ENCODE measurements at regions not wholly inside any gene's neighbourhood (a gene's known extent, or its start where the extent isn't known, plus 50 kb on each side); places are given as distances from the start of the nearest gene placed in this dataset.

DNA sequence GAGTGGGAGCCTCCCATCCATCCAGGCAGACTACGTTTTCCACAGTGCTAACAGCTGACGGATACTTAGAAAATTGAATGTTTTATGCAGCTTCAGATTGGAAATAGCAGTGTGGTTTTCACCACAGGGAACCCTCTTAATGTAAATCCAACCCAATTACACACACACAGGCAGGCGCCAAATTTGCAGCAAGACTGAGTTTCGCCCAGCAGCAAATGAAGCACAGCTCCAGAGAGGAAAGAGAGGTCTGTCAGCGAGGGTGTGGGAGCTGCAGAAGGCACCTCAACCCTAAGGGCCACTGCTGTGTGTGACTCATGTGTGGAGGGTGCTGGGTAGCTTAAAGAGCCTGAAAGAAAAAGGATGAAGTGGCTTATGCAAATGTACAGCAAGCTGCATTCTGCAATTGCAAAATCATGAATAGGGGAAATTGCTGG is 365.7 kb downstream of the MAFB start:
- Histone ChIP-seq H3K4me3 (ENCODE audit: low read length) (no peak overlapping the region), H3K9me3 (ENCODE audit: low read length) (peaks cover 19% of the 10 kb centered on the region; the same call in 1 of the 2 replicates), H4K20me1 (ENCODE audit: low read length) (no peaks in the 10 kb centered on the region), H3K4me2 (ENCODE audit: low read length) (no peak overlapping the region), H3K79me2 (ENCODE audit: low read length) (no peaks in the 10 kb centered on the region), H3K4me1 (ENCODE audit: insufficient read depth, low read length) (no peaks in the 10 kb centered on the region), H3F3A (ENCODE audit: low read length, unreplicated experiment) (no peaks in the 10 kb centered on the region), H3K9ac (ENCODE audit: low read length) (no peak overlapping the region), H3K27ac (ENCODE audit: low read length) (no peak overlapping the region), H2AFZ (ENCODE audit: low read length) (no peak overlapping the region), H3K9me2 (replicated peaks; ENCODE audit: low read length) (no peaks in the 10 kb centered on the region), H3K27me3 (ENCODE audit: low read length) (no peaks in the 10 kb centered on the region), H3K36me3 (ENCODE audit: low read depth, low read length) (no peaks in the 10 kb centered on the region)
- ChIA-PET CTCF (no interaction called here), POLR2A (ENCODE audit: unreplicated experiment) (no interaction called here)
- intact Hi-C loops (cut with micrococcal nuclease): no loop called here
- TF ChIP-seq EZH2phosphoT487 (IDR thresholded peaks at IDR 0.05; ENCODE audit: borderline replicate concordance, low read length): no peak
- TF ChIP-seq, protein P1, sequence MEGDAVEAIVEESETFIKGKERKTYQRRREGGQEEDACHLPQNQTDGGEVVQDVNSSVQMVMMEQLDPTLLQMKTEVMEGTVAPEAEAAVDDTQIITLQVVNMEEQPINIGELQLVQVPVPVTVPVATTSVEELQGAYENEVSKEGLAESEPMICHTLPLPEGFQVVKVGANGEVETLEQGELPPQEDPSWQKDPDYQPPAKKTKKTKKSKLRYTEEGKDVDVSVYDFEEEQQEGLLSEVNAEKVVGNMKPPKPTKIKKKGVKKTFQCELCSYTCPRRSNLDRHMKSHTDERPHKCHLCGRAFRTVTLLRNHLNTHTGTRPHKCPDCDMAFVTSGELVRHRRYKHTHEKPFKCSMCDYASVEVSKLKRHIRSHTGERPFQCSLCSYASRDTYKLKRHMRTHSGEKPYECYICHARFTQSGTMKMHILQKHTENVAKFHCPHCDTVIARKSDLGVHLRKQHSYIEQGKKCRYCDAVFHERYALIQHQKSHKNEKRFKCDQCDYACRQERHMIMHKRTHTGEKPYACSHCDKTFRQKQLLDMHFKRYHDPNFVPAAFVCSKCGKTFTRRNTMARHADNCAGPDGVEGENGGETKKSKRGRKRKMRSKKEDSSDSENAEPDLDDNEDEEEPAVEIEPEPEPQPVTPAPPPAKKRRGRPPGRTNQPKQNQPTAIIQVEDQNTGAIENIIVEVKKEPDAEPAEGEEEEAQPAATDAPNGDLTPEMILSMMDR (conservative IDR thresholded peaks at IDR 0.05; ENCODE audit: low read depth, low read length): no peak
- TF ChIP-seq EZH2 (IDR thresholded peaks at IDR 0.05; ENCODE audit: low read length, unreplicated experiment): no peak
- no TSS peak for BruUV-seq (replicated peaks)
- ATAC-seq (no peak), DNase-seq (no peak)

DNA sequence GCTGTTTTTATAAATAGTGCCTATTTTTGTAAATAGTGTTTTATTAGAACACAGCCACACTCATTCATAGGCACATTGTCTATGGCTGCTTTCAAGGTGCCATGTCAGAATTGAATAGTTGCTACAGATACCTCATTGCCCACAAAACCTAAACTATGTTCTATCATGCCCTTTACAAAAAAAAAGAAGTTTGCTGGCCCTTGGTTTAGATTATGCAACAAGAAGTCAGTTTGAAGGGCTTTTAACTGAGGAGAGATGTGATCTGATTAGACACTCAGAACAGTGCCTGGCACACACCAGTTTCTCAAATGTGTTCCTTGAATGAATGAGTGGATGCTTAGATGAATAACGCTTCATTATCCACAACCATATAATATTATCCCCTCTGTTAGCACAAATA is 366.1 kb downstream of the MAFB start:
- Histone ChIP-seq H4K20me1 (ENCODE audit: low read length) (no peaks in the 10 kb centered on the region), H3K9me2 (replicated peaks; ENCODE audit: low read length) (no peaks in the 10 kb centered on the region), H3K27me3 (ENCODE audit: low read length) (no peaks in the 10 kb centered on the region), H3K4me3 (ENCODE audit: low read length) (no peak overlapping the region), H3K4me2 (ENCODE audit: low read length) (no peak overlapping the region), H3K36me3 (ENCODE audit: low read depth, low read length) (no peaks in the 10 kb centered on the region), H3K9ac (ENCODE audit: low read length) (no peak overlapping the region), H3K9me3 (ENCODE audit: low read length) (peaks cover 14% of the 10 kb centered on the region; the same call in 1 of the 2 replicates), H3F3A (ENCODE audit: low read length, unreplicated experiment) (no peaks in the 10 kb centered on the region), H3K4me1 (ENCODE audit: insufficient read depth, low read length) (no peaks in the 10 kb centered on the region), H3K27ac (ENCODE audit: low read length) (no peak overlapping the region), H3K79me2 (ENCODE audit: low read length) (no peaks in the 10 kb centered on the region), H2AFZ (ENCODE audit: low read length) (no peak overlapping the region)
- POLR2A ChIA-PET (ENCODE audit: unreplicated experiment): no interaction called here
- TF ChIP-seq, protein P1 (conservative IDR thresholded peaks at IDR 0.05; ENCODE audit: low read depth, low read length): no peak
- TF ChIP-seq EZH2 (IDR thresholded peaks at IDR 0.05; ENCODE audit: low read length, unreplicated experiment) (no peak), EZH2phosphoT487 (IDR thresholded peaks at IDR 0.05; ENCODE audit: borderline replicate concordance, low read length) (no peak)
- no peak for DNase-seq
- intact Hi-C loops (cut with micrococcal nuclease): no loop called here
- no TSS peak for BruUV-seq (replicated peaks)
- ATAC-seq: no peak
- CTCF ChIA-PET: no interaction called here

- CTCF ChIA-PET: no interaction called here
Observed at GRCh38 chr20:40320517-40321011, 368.5 kb downstream of the MAFB start.

More at GRCh38 chr20:40320517-40321011, 368.5 kb downstream of the MAFB start:
- Histone ChIP-seq H3K4me3 (ENCODE audit: low read length) (no peak overlapping the region), H3K27ac (ENCODE audit: low read length) (no peak overlapping the region), H3K9me2 (replicated peaks; ENCODE audit: low read length) (no peaks in the 10 kb centered on the region), H3K9ac (ENCODE audit: low read length) (no peak overlapping the region), H3K4me1 (ENCODE audit: insufficient read depth, low read length) (no peaks in the 10 kb centered on the region), H3K27me3 (ENCODE audit: low read length) (no peaks in the 10 kb centered on the region), H3F3A (ENCODE audit: low read length, unreplicated experiment) (no peaks in the 10 kb centered on the region), H3K36me3 (ENCODE audit: low read depth, low read length) (no peaks in the 10 kb centered on the region), H4K20me1 (ENCODE audit: low read length) (no peaks in the 10 kb centered on the region), H3K4me2 (ENCODE audit: low read length) (no peak overlapping the region), H2AFZ (ENCODE audit: low read length) (no peak overlapping the region), H3K79me2 (ENCODE audit: low read length) (no peaks in the 10 kb centered on the region), H3K9me3 (ENCODE audit: low read length) (0 out of 2 replicates have a peak, but pooled peaks cover 3% of the 10 kb centered on the region)
- TF ChIP-seq EZH2 (IDR thresholded peaks at IDR 0.05; ENCODE audit: low read length, unreplicated experiment): no peak
- TF ChIP-seq, protein P1 (conservative IDR thresholded peaks at IDR 0.05; ENCODE audit: low read depth, low read length): no peak
- no peak for TF ChIP-seq EZH2phosphoT487 (IDR thresholded peaks at IDR 0.05; ENCODE audit: borderline replicate concordance, low read length)
- ATAC-seq: no peak
- DNase-seq: no peak
- BruUV-seq (replicated peaks): no TSS peak
- POLR2A ChIA-PET (ENCODE audit: unreplicated experiment): no interaction called here
- intact Hi-C loops (cut with micrococcal nuclease): no loop called here
